ENCODE measurements at regions not wholly inside any gene's neighbourhood (a gene's known extent, or its start where the extent isn't known, plus 50 kb on each side); places are given as distances from the start of the nearest gene placed in this dataset.
"Not testable (repeated sequence)": the region's sequence is repeated elsewhere in the genome, so short reads cannot be mapped to it uniquely, and the experiment has no call there.

DNA sequence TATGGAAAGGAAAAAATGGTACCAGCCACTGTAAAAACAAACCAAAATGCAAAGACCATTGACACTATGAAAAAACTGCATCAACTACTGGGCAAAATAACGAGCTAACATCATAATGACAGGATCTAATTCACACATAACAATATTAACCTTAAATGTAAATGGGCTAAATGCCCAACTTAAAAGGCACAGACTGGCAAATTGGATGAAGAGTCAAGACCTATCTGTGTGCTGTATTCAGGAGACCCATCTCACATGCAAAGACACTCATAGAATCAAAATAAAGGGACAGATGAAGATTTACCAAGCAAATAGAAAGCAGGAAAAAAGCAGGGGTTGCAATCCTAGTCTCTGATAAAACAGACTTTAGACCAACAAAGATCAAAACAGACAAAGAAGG lies 186.6 kb downstream of the HACE1 start:
- TF ChIP-seq, protein P1, sequence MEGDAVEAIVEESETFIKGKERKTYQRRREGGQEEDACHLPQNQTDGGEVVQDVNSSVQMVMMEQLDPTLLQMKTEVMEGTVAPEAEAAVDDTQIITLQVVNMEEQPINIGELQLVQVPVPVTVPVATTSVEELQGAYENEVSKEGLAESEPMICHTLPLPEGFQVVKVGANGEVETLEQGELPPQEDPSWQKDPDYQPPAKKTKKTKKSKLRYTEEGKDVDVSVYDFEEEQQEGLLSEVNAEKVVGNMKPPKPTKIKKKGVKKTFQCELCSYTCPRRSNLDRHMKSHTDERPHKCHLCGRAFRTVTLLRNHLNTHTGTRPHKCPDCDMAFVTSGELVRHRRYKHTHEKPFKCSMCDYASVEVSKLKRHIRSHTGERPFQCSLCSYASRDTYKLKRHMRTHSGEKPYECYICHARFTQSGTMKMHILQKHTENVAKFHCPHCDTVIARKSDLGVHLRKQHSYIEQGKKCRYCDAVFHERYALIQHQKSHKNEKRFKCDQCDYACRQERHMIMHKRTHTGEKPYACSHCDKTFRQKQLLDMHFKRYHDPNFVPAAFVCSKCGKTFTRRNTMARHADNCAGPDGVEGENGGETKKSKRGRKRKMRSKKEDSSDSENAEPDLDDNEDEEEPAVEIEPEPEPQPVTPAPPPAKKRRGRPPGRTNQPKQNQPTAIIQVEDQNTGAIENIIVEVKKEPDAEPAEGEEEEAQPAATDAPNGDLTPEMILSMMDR (IDR thresholded peaks at IDR 0.05), result not testable (repeated sequence)
- not testable (repeated sequence) for TF ChIP-seq POLR2A, EP300 (IDR thresholded peaks at IDR 0.05)
